ENCODE measurements at regions not wholly inside any gene's neighbourhood (a gene's known extent, or its start where the extent isn't known, plus 50 kb on each side); places are given as distances from the start of the nearest gene placed in this dataset.

DNA sequence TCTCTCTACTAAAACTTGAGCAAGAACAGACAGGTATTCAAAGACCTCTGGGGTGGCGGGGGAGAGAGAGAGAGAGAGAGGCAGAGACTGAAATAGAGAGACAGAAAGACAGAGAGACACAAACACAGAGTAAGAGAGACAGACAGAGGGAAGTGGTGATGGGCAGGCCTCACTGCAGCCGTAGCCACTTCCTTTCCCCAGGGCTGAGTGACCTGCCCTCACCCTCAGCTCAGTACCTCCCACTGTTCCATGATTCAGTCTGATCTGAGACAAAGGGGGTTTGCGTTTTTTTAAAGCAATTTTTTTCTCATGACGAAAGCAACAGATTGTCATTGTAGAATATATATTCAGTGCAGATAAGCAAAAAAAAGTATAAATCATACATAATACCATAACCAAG, 607.9 kb upstream of the B3GAT1 start:
- Histone ChIP-seq H3K23ac (ENCODE audit: insufficient read length, low read depth, low read length) (no peak overlapping the region), H2AFZ (ENCODE audit: low read length) (no peak overlapping the region), H3K79me1 (ENCODE audit: insufficient read depth, low read depth, low read length, poor library complexity, severe bottlenecking) (no peaks in the 10 kb centered on the region), H3K4me2 (ENCODE audit: insufficient read depth, insufficient read length, low read length) (no peak overlapping the region), H3T11ph (ENCODE audit: low read length) (no peak overlapping the region), H2BK12ac (ENCODE audit: insufficient read length, low read depth, low read length) (no peak overlapping the region), H2BK5ac (ENCODE audit: insufficient read length, low read length) (no peak overlapping the region), H3K14ac (ENCODE audit: insufficient read depth, low read length) (no peak overlapping the region), H3K18ac (ENCODE audit: insufficient read length, low read depth, low read length) (no peak overlapping the region), H3K56ac (ENCODE audit: insufficient read length, low read depth, low read length) (no peak overlapping the region), H3K23me2 (ENCODE audit: insufficient read length, low read depth, low read length, poor library complexity, severe bottlenecking) (no peaks in the 10 kb centered on the region), H3K27me3 (ENCODE audit: insufficient read depth, low read length) (no peaks in the 10 kb centered on the region), H2BK20ac (ENCODE audit: low read depth, low read length, poor library complexity, severe bottlenecking) (no peak overlapping the region), H3K27ac (ENCODE audit: insufficient read length, low read depth, low read length) (no peak overlapping the region), H2BK15ac (ENCODE audit: low read depth, low read length) (no peak overlapping the region), H3K9ac (ENCODE audit: extremely low read depth, insufficient read length, low read length) (no peak overlapping the region), H4K8ac (replicated peaks; ENCODE audit: insufficient read length, low read depth, low read length) (no peak overlapping the region), H4K5ac (ENCODE audit: insufficient read length, low read depth, low read length) (no peak overlapping the region), H2BK120ac (ENCODE audit: low read depth, low read length, poor library complexity, severe bottlenecking) (no peak overlapping the region), H3K4me1 (ENCODE audit: insufficient read depth, low read length) (no peaks in the 10 kb centered on the region), H4K91ac (ENCODE audit: insufficient read length, low read depth, low read length) (no peak overlapping the region), H3K79me2 (ENCODE audit: insufficient read depth, low read length) (no peaks in the 10 kb centered on the region), H3K4ac (ENCODE audit: low read depth, low read length) (no peak overlapping the region), H4K20me1 (ENCODE audit: control insufficient read depth, insufficient read depth, insufficient read length) (no peaks in the 10 kb centered on the region), H3K9me3 (ENCODE audit: control insufficient read depth, low read depth, low read length) (peaks cover 5% of the 10 kb centered on the region), H2AK5ac (ENCODE audit: insufficient read length, low read length) (no peak overlapping the region)
- H3K4me3 Mint-ChIP-seq: no peak overlapping the region
- peaks cover 17 to 28% of the 10 kb centered on the region in 2 experiments for H3K4me1 Mint-ChIP-seq
- H3K27me3 Mint-ChIP-seq (ENCODE audit: low read depth): no peaks in the 10 kb centered on the region
- peaks cover 10 to 12% of the 10 kb centered on the region in 2 experiments; a peak in 4 of 5 replicates for H3K9me3 Mint-ChIP-seq
- peaks cover 0 to 9% (median 5%) of the 10 kb centered on the region in 3 experiments; a peak in 4 of 7 replicates for H3K36me3 Mint-ChIP-seq (ENCODE audit: insufficient read depth in 1 of 3, low read depth in 3 of 3)
- H3K27ac Mint-ChIP-seq: no peak overlapping the region
- TF ChIP-seq, protein P1, sequence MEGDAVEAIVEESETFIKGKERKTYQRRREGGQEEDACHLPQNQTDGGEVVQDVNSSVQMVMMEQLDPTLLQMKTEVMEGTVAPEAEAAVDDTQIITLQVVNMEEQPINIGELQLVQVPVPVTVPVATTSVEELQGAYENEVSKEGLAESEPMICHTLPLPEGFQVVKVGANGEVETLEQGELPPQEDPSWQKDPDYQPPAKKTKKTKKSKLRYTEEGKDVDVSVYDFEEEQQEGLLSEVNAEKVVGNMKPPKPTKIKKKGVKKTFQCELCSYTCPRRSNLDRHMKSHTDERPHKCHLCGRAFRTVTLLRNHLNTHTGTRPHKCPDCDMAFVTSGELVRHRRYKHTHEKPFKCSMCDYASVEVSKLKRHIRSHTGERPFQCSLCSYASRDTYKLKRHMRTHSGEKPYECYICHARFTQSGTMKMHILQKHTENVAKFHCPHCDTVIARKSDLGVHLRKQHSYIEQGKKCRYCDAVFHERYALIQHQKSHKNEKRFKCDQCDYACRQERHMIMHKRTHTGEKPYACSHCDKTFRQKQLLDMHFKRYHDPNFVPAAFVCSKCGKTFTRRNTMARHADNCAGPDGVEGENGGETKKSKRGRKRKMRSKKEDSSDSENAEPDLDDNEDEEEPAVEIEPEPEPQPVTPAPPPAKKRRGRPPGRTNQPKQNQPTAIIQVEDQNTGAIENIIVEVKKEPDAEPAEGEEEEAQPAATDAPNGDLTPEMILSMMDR (conservative IDR thresholded peaks at IDR 0.05): no peak
- DNase-seq: no peak
- WGBS (ENCODE audit: extremely low coverage, insufficient read length, low lambda C conversion rate): no CpG with 5 or more reads among the region's 4 CpGs
